PC-3 (cell line): ENCODE measurements at regions not wholly inside any gene's neighbourhood (a gene's known extent, or its start where the extent isn't known, plus 50 kb on each side); places are given as distances from the start of the nearest gene placed in this dataset.

ENCODE experiments used
- ATAC-seq: fragments of 200-7000 bp; cut with Tn5 transposase; 2 replicates; pipeline ENCODE4 v1.9.1; 2020; ENCODE audit warnings: mild to moderate bottlenecking, moderate library complexity
- BruUV-seq: library from RNA; stranded (reverse); fragments of 400-500 nt; replicated peaks from 2 replicates; lab custom pipeline; 2021; lab: Mats Ljungman, UMichigan
- CTCF ChIA-PET: fragments of 300-600 bp; sonication (Branson Sonifier 250); formaldehyde crosslinking; loops from one replicate; lab custom pipeline; 2022; ENCODE audit warnings: antibody characterized with exemption; lab: Charles Lee
- POLR2A ChIA-PET: fragments of 300-600 bp; sonication (Branson Sonifier 250); formaldehyde crosslinking; loops from one replicate; lab custom pipeline; 2022; ENCODE audit warnings: antibody characterized with exemption; ENCODE audit not compliant: unreplicated experiment; lab: Charles Lee
- DNase-seq: peaks from one replicate; pipeline ENCODE4 v3.0.0-alpha.2; 2015
- H2AFZ ChIP-seq: fragments of 300-600 bp; sonication (generic); 2 replicates; pipeline ENCODE4 v1.6.0; 2016; ENCODE audit warnings: antibody characterized with exemption, low read length
- H3F3A ChIP-seq: fragments of 300-600 bp; sonication (generic); one replicate; pipeline ENCODE4 v1.6.0; 2017; ENCODE audit warnings: antibody characterized with exemption, low read length, control low read depth, mild to moderate bottlenecking; ENCODE audit not compliant: unreplicated experiment
- H3K27ac ChIP-seq: fragments of 300-600 bp; sonication (generic); 2 replicates; pipeline ENCODE4 v1.5.1; 2016; ENCODE audit warnings: mild to moderate bottlenecking, low read length
- H3K27me3 ChIP-seq: fragments of 300-600 bp; sonication (generic); 2 replicates; pipeline ENCODE4 v1.6.1; 2016; ENCODE audit warnings: low read length, mixed read lengths
- H3K36me3 ChIP-seq: fragments of 300-600 bp; sonication (generic); 2 replicates; pipeline ENCODE4 v1.6.1; 2016; ENCODE audit warnings: low read depth, mixed run types, low read length, mixed read lengths
- H3K4me1 ChIP-seq: fragments of 300-600 bp; sonication (generic); 2 replicates; pipeline ENCODE4 v1.5.1; 2016; ENCODE audit warnings: low read length; ENCODE audit not compliant: insufficient read depth
- H3K4me2 ChIP-seq: fragments of 300-600 bp; sonication (generic); 2 replicates; pipeline ENCODE4 v1.6.0; 2016; ENCODE audit warnings: low read length
- H3K4me3 ChIP-seq: fragments of 300-600 bp; sonication (generic); 2 replicates; pipeline ENCODE4 v1.5.1; 2016; ENCODE audit warnings: mild to moderate bottlenecking, low read length, mixed read lengths
- H3K79me2 ChIP-seq: fragments of 300-600 bp; sonication (generic); 2 replicates; pipeline ENCODE4 v1.6.1; 2017; ENCODE audit warnings: low read length, mixed read lengths
- H3K9ac ChIP-seq: fragments of 300-600 bp; sonication (generic); 2 replicates; pipeline ENCODE4 v1.6.0; 2016; ENCODE audit warnings: mild to moderate bottlenecking, low read length
- H3K9me2 ChIP-seq: fragments of 300-600 bp; sonication (generic); replicated peaks from 2 replicates; pipeline ENCODE4 v1.6.1; 2016; ENCODE audit warnings: mixed run types, low read length, mixed read lengths
- H3K9me3 ChIP-seq: fragments of 300-600 bp; sonication (generic); 2 replicates; pipeline ENCODE4 v1.6.1; 2016; ENCODE audit warnings: low read length, mixed read lengths
- H4K20me1 ChIP-seq: fragments of 300-600 bp; sonication (generic); 2 replicates; pipeline ENCODE4 v1.6.1; 2016; ENCODE audit warnings: low read length, mixed read lengths
- EZH2 ChIP-seq: fragments of 300-600 bp; sonication (generic); IDR thresholded peaks from one replicate; pipeline ENCODE4 v1.6.1; 2017; ENCODE audit warnings: antibody characterized with exemption, mild to moderate bottlenecking, low read length; ENCODE audit not compliant: unreplicated experiment
- EZH2phosphoT487 ChIP-seq: fragments of 300-600 bp; sonication (generic); IDR thresholded peaks from 2 replicates; pipeline ENCODE4 v1.6.1; 2018; ENCODE audit warnings: mild to moderate bottlenecking, antibody characterized with exemption, low read length, borderline replicate concordance
- intact Hi-C: fragments of 100-400 bp; cut with micrococcal nuclease; formaldehyde crosslinking; loops from 2 replicates; pipeline ENCODE4 v1.9.0; 2023
- TF ChIP-seq, protein P1 (sequence below): fragments of 300-600 bp; sonication (generic); conservative IDR thresholded peaks from 2 replicates; pipeline ENCODE4 v1.5.1; 2017; ENCODE audit warnings: antibody characterized with exemption, low read depth, mild to moderate bottlenecking, low read length

- ATAC-seq, result peak; percentile 88
- ChIA-PET POLR2A (no interaction called here), CTCF (no interaction called here)
- no peaks in the 10 kb centered on the region for H3K27me3 ChIP-seq
- H3K27ac ChIP-seq, result peak overlapping the region; percentile 86
- H4K20me1 ChIP-seq, result no peaks in the 10 kb centered on the region
- H3K79me2 ChIP-seq, result no peaks in the 10 kb centered on the region
- H3K9me3 ChIP-seq, result no peaks in the 10 kb centered on the region
- TF ChIP-seq, protein P1, sequence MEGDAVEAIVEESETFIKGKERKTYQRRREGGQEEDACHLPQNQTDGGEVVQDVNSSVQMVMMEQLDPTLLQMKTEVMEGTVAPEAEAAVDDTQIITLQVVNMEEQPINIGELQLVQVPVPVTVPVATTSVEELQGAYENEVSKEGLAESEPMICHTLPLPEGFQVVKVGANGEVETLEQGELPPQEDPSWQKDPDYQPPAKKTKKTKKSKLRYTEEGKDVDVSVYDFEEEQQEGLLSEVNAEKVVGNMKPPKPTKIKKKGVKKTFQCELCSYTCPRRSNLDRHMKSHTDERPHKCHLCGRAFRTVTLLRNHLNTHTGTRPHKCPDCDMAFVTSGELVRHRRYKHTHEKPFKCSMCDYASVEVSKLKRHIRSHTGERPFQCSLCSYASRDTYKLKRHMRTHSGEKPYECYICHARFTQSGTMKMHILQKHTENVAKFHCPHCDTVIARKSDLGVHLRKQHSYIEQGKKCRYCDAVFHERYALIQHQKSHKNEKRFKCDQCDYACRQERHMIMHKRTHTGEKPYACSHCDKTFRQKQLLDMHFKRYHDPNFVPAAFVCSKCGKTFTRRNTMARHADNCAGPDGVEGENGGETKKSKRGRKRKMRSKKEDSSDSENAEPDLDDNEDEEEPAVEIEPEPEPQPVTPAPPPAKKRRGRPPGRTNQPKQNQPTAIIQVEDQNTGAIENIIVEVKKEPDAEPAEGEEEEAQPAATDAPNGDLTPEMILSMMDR, result no peak
- TF ChIP-seq EZH2phosphoT487 (no peak), EZH2 (no peak)
- no peaks in the 10 kb centered on the region for H3K9me2 ChIP-seq
- H2AFZ ChIP-seq, result peak overlapping the region; percentile 35; the same call in 1 of the 2 replicates
- intact Hi-C loops, result loop anchor here (5.0 to 10.0 kb wide), 3 partner anchors 95 to 295 kb away; no protein-coding TSS in a partner anchor
- peak overlapping the region; percentile 37 for H3K4me3 ChIP-seq
- no peaks in the 10 kb centered on the region for H3F3A ChIP-seq
- H3K4me2 ChIP-seq, result peak overlapping the region; percentile 73
- H3K9ac ChIP-seq, result peak overlapping the region; percentile 64
- BruUV-seq, result no TSS peak
- peaks cover 44% of the 10 kb centered on the region for H3K4me1 ChIP-seq
- H3K36me3 ChIP-seq, result no peaks in the 10 kb centered on the region
- DNase-seq, result peak; percentile 87
Observed at GRCh38 chr4:164440199-164440598, 313.7 kb upstream of the SMIM31 start.

DNA sequence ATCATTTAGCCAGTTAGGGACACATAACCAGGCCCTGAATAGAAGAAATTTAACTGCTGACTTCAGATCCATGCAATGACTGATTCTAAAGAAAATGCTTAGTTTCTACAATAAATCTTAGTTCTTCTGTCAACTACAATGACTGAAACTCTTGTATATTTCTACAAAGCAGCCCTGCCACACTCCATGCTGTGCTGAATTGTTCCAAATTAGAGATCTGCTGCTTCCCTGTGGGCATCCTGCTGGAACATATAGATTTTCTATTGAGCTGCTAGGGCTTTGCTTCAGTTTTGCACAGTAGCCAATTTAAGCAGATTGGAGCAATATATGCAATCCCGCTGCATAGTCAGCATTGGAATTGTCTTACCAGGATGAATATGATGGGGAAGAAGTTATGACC lies 312.8 kb upstream of the SMIM31 start:
- peak overlapping the region; percentile 86 for H3K27ac ChIP-seq
- TF ChIP-seq EZH2phosphoT487, result no peak
- no peak for TF ChIP-seq EZH2
- TF ChIP-seq, protein P1, result no peak
- H3K27me3 ChIP-seq, result no peaks in the 10 kb centered on the region
- no TSS peak for BruUV-seq
- H3K9ac ChIP-seq, result peak overlapping the region; percentile 64; the same call in 1 of the 2 replicates
- H3K4me2 ChIP-seq, result peak overlapping the region; percentile 73; the same call in 1 of the 2 replicates
- no peaks in the 10 kb centered on the region for H3K79me2 ChIP-seq
- H4K20me1 ChIP-seq, result no peaks in the 10 kb centered on the region
- no peak for ATAC-seq
- peaks cover 44% of the 10 kb centered on the region for H3K4me1 ChIP-seq
- no peaks in the 10 kb centered on the region for H3K9me2 ChIP-seq
- no peaks in the 10 kb centered on the region for H3K36me3 ChIP-seq
- no peaks in the 10 kb centered on the region for H3K9me3 ChIP-seq
- DNase-seq, result no peak
- POLR2A ChIA-PET, result no interaction called here
- CTCF ChIA-PET, result no interaction called here
- H3K4me3 ChIP-seq, result no peak overlapping the region
- H3F3A ChIP-seq, result no peaks in the 10 kb centered on the region
- intact Hi-C loops, result loop anchor here (5.0 to 10.0 kb wide), 3 partner anchors 94 to 294 kb away; no protein-coding TSS in a partner anchor
- no peak overlapping the region; the same call in 1 of the 2 replicates for H2AFZ ChIP-seq

DNA sequence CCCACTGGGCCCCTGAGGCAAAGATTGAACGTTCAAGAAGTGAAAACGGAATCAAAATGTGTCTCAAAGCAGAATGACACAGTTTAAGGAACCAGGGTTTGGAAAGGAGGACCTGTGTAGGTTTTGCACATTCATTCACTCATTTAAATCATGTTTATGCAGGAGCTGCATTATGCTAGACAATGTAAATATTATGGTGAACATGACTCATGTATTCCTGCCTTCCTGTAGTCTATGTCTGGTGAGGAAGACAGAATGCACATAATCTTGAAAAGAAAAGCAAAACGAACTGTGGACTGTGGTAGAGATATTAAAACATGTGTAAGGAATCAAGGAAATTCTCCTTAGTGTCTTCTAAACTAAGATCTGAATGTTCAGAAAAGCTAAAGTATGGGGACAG lies 311.8 kb upstream of the SMIM31 start:
- peak; percentile 67 for DNase-seq
- peaks cover 51% of the 10 kb centered on the region for H3K4me1 ChIP-seq
- intact Hi-C loops, result loop anchor here (5.0 to 10.0 kb wide), 3 partner anchors 93 to 293 kb away; no protein-coding TSS in a partner anchor
- H3K27me3 ChIP-seq, result no peaks in the 10 kb centered on the region
- peak overlapping the region; percentile 30; the same call in 1 of the 2 replicates for H3K4me3 ChIP-seq
- no peak overlapping the region for H3K9ac ChIP-seq
- H3K4me2 ChIP-seq, result peak overlapping the region; percentile 67
- POLR2A ChIA-PET, result no interaction called here
- H3K27ac ChIP-seq, result peak overlapping the region; percentile 32
- no peaks in the 10 kb centered on the region for H3K36me3 ChIP-seq
- no peaks in the 10 kb centered on the region for H3K9me3 ChIP-seq
- BruUV-seq, result no TSS peak
- no peaks in the 10 kb centered on the region for H3K9me2 ChIP-seq
- ATAC-seq, result peak; percentile 69
- H4K20me1 ChIP-seq, result no peaks in the 10 kb centered on the region
- no peaks in the 10 kb centered on the region for H3K79me2 ChIP-seq
- H3F3A ChIP-seq, result no peaks in the 10 kb centered on the region
- CTCF ChIA-PET, result no interaction called here
- TF ChIP-seq EZH2, result no peak
- TF ChIP-seq, protein P1, result no peak
- TF ChIP-seq EZH2phosphoT487, result no peak
- no peak overlapping the region for H2AFZ ChIP-seq
